GM23338 (cell line): ENCODE measurements at regions not wholly inside any gene's neighbourhood (a gene's known extent, or its start where the extent isn't known, plus 50 kb on each side); places are given as distances from the start of the nearest gene placed in this dataset.
A peak's percentile ranks its signal among the peaks of the same experiment; 100 is the strongest.

Source experiments
- ATAC-seq: fragments of 200-7000 bp; cut with Tn5 transposase; 3 replicates; pipeline ENCODE4 v1.9.1; 2020
- DNase-seq: peaks from one replicate; pipeline ENCODE4 v3.0.0-alpha.2; 2015; ENCODE audit warnings: low spot score
- H2AFZ ChIP-seq: fragments of 200-600 bp; sonication (generic); 2 replicates; pipeline ENCODE4 v1.8.0; 2016; ENCODE audit warnings: antibody characterized with exemption, mild to moderate bottlenecking, moderate library complexity
- H3F3A ChIP-seq: fragments of 200-600 bp; sonication (generic); replicated peaks from 2 replicates; pipeline ENCODE4 v1.8.0; 2017; ENCODE audit warnings: antibody characterized with exemption, mixed run types, low read depth
- H3K27ac ChIP-seq: fragments of 200-600 bp; sonication (generic); 2 replicates; pipeline ENCODE4 v1.6.1; 2016; ENCODE audit warnings: low read depth
- H3K27me3 ChIP-seq: fragments of 200-600 bp; sonication (generic); 2 replicates; pipeline ENCODE4 v1.8.0; 2016; ENCODE audit warnings: mild to moderate bottlenecking, mixed run types, moderate library complexity; ENCODE audit not compliant: insufficient read depth
- H3K36me3 ChIP-seq: fragments of 200-600 bp; sonication (generic); 2 replicates; pipeline ENCODE4 v1.8.0; 2016; ENCODE audit warnings: mild to moderate bottlenecking; ENCODE audit not compliant: insufficient read depth
- H3K4me1 ChIP-seq: fragments of 200-600 bp; sonication (generic); 2 replicates; pipeline ENCODE4 v1.8.0; 2016; ENCODE audit warnings: mild to moderate bottlenecking, moderate library complexity; ENCODE audit not compliant: insufficient read depth
- H3K4me2 ChIP-seq: fragments of 200-600 bp; sonication (generic); 2 replicates; pipeline ENCODE4 v1.7.1; 2017; ENCODE audit warnings: mixed run types
- H3K4me3 ChIP-seq: fragments of 200-600 bp; sonication (generic); 2 replicates; pipeline ENCODE4 v1.6.1; 2016; ENCODE audit warnings: mixed run types
- H3K79me2 ChIP-seq: fragments of 200-600 bp; sonication (generic); replicated peaks from 2 replicates; pipeline ENCODE4 v1.8.0; 2017; ENCODE audit warnings: mild to moderate bottlenecking; ENCODE audit not compliant: insufficient read depth
- H3K9me2 ChIP-seq: fragments of 200-600 bp; sonication (generic); 2 replicates; pipeline ENCODE4 v1.8.0; 2017; ENCODE audit not compliant: insufficient read depth
- H4K20me1 ChIP-seq: fragments of 200-600 bp; sonication (generic); replicated peaks from 2 replicates; pipeline ENCODE4 v1.8.0; 2017; ENCODE audit warnings: mild to moderate bottlenecking; ENCODE audit not compliant: insufficient read depth
- H3K27ac Mint-ChIP-seq: 2 replicates; pipeline ENCODE4 v1.8.0; 2020; ENCODE audit warnings: inconsistent platforms, mild to moderate bottlenecking, moderate library complexity, mixed read lengths
- H3K27me3 Mint-ChIP-seq: 3 replicates; pipeline ENCODE4 v1.8.0; 2022; ENCODE audit warnings: low read depth, mild to moderate bottlenecking, moderate library complexity, mixed read lengths, inconsistent platforms; ENCODE audit not compliant: insufficient read depth, poor library complexity
- H3K36me3 Mint-ChIP-seq: 3 replicates; pipeline ENCODE4 v1.8.0; 2021; ENCODE audit warnings: low read depth, mild to moderate bottlenecking, inconsistent platforms, moderate library complexity, mixed read lengths
- H3K4me1 Mint-ChIP-seq: 3 replicates; pipeline ENCODE4 v1.8.0; 2020; ENCODE audit warnings: mild to moderate bottlenecking, inconsistent platforms, mixed read lengths
- H3K4me3 Mint-ChIP-seq: 3 replicates; pipeline ENCODE4 v1.8.0; 2021; ENCODE audit warnings: moderate library complexity, mild to moderate bottlenecking, inconsistent platforms, mixed read lengths
- H3K9me3 Mint-ChIP-seq: 3 replicates; pipeline ENCODE4 v1.8.0; 2020; ENCODE audit warnings: moderate library complexity, mild to moderate bottlenecking, inconsistent platforms, mixed read lengths
- CREB1 ChIP-seq: fragments of 250-450 bp; sonication (Bioruptor Pico); IDR thresholded peaks from 2 replicates; pipeline ENCODE4 v1.5.0; 2020; ENCODE audit warnings: low read depth, mild to moderate bottlenecking, moderate library complexity
- EZH2 ChIP-seq: fragments of 200-600 bp; sonication (generic); IDR thresholded peaks from one replicate; pipeline ENCODE4 v1.8.0; 2017; ENCODE audit warnings: antibody characterized with exemption, mild to moderate bottlenecking, low read depth; ENCODE audit not compliant: unreplicated experiment
- JUNB ChIP-seq: IDR thresholded peaks from one replicate; pipeline ENCODE4 v1.6.1; 2016; ENCODE audit warnings: antibody characterized with exemption; ENCODE audit not compliant: unreplicated experiment
- NANOG ChIP-seq: IDR thresholded peaks from 2 replicates; pipeline ENCODE4 v1.6.1; 2016; ENCODE audit warnings: antibody characterized with exemption, borderline replicate concordance
- REST ChIP-seq: IDR thresholded peaks from one replicate; pipeline ENCODE4 v1.6.1; 2018; ENCODE audit warnings: antibody characterized with exemption; ENCODE audit not compliant: unreplicated experiment
- ZNF331 ChIP-seq: fragments of 250-450 bp; sonication (Bioruptor Pico); IDR thresholded peaks from 2 replicates; pipeline ENCODE4 v1.5.0; 2020; ENCODE audit warnings: low read depth, mild to moderate bottlenecking, moderate library complexity
- TF ChIP-seq, protein P1 (sequence below): IDR thresholded peaks from 2 replicates; pipeline ENCODE4 v1.6.1; 2016; ENCODE audit warnings: antibody characterized with exemption

DNA sequence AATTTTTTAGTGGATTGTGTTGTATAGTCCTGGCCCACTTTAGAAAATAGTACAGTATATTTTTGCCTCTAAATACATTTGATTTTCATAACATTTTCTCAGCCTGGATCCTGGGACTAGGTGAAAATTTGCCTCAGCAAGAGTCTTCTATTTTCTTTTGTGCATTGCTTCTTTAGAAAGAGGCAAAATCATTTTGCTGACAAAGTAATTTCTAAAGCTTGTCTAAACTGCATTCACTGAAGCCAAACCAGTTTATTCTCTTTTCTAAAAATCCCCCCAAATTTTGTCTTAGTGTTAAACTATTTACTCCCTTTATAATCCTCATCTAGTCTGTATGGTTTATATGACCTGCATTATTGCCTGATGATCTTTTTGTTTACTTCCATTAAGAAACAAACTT is 326.3 kb downstream of the C4orf33 start (continued):
- TF ChIP-seq REST: no peak

DNA sequence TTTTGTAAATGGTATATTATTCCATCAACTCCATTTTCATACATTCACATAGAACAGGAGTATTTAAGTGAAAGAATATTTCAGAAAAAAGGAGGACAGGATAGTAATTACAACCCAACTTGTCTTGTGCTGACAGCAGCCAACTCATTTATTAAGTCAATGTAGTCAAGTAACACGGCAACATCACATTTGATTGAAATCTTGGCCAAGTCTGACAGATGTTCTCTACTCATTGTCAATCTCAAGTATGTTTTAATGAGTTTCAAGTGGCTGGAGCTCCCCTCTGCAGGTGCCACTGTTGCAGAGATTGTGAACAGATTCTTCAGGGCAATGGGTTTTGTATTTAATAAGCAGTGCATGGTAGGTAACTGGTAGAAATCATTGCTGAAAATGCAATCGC is 332.5 kb downstream of the C4orf33 start:
- no peak overlapping the region for H3K27ac ChIP-seq
- H3K4me2 ChIP-seq: no peak overlapping the region
- no peaks in the 10 kb centered on the region for H3K27me3 ChIP-seq
- no peak overlapping the region for H2AFZ ChIP-seq
- no peaks in the 10 kb centered on the region for H3K27me3 Mint-ChIP-seq
- H3K4me1 Mint-ChIP-seq: no peaks in the 10 kb centered on the region
- DNase-seq: no peak
- H3F3A ChIP-seq: no peaks in the 10 kb centered on the region
- no peaks in the 10 kb centered on the region for H3K9me2 ChIP-seq
- H3K4me3 Mint-ChIP-seq: no peak overlapping the region
- no peaks in the 10 kb centered on the region for H3K36me3 Mint-ChIP-seq
- H3K79me2 ChIP-seq: no peaks in the 10 kb centered on the region
- H3K27ac Mint-ChIP-seq: no peak overlapping the region
- no peaks in the 10 kb centered on the region for H3K36me3 ChIP-seq
- ATAC-seq: no peak
- H3K4me3 ChIP-seq: no peak overlapping the region
- TF ChIP-seq EZH2: no peak
- H3K9me3 Mint-ChIP-seq: no peaks in the 10 kb centered on the region
- H4K20me1 ChIP-seq: no peaks in the 10 kb centered on the region
- H3K4me1 ChIP-seq: no peaks in the 10 kb centered on the region

- no peak for DNase-seq
- no peaks in the 10 kb centered on the region for H3K79me2 ChIP-seq
- H3K4me3 ChIP-seq: no peak overlapping the region
- no peaks in the 10 kb centered on the region for H3K4me1 ChIP-seq
- Mint-ChIP-seq H3K36me3 (no peaks in the 10 kb centered on the region), H3K4me1 (no peaks in the 10 kb centered on the region), H3K9me3 (no peaks in the 10 kb centered on the region), H3K4me3 (no peak overlapping the region), H3K27ac (no peak overlapping the region; the same call in 1 of the 2 replicates), H3K27me3 (no peaks in the 10 kb centered on the region)
- no peak overlapping the region for H3K4me2 ChIP-seq
- no peak for TF ChIP-seq CREB1
- TF ChIP-seq JUNB: no peak
- TF ChIP-seq, protein P1, sequence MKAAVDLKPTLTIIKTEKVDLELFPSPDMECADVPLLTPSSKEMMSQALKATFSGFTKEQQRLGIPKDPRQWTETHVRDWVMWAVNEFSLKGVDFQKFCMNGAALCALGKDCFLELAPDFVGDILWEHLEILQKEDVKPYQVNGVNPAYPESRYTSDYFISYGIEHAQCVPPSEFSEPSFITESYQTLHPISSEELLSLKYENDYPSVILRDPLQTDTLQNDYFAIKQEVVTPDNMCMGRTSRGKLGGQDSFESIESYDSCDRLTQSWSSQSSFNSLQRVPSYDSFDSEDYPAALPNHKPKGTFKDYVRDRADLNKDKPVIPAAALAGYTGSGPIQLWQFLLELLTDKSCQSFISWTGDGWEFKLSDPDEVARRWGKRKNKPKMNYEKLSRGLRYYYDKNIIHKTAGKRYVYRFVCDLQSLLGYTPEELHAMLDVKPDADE: no peak
- TF ChIP-seq EZH2: no peak
- no peak for TF ChIP-seq ZNF331 (CRISPR knock-in tag)
- no peak for TF ChIP-seq REST
- TF ChIP-seq NANOG: no peak
- no peaks in the 10 kb centered on the region for H3K9me2 ChIP-seq
- H3K27me3 ChIP-seq: no peaks in the 10 kb centered on the region
- H2AFZ ChIP-seq: peak overlapping the region; percentile 12
- no peak overlapping the region for H3K27ac ChIP-seq
- no peaks in the 10 kb centered on the region for H3K36me3 ChIP-seq
- ATAC-seq: no peak
- H3F3A ChIP-seq: no peaks in the 10 kb centered on the region
- H4K20me1 ChIP-seq: no peaks in the 10 kb centered on the region
Measured at GRCh38 chr4:129429581-129430320, 333.8 kb downstream of the C4orf33 start.
